SKM-1 (cell line): ENCODE measurements at regions not wholly inside any gene's neighbourhood (a gene's known extent, or its start where the extent isn't known, plus 50 kb on each side); places are given as distances from the start of the nearest gene placed in this dataset.
"Not testable (repeated sequence)": the region's sequence is repeated elsewhere in the genome, so short reads cannot be mapped to it uniquely, and the experiment has no call there.

ENCODE experiments used
- DNase-seq: peaks from one replicate; lab custom pipeline; 2025; ENCODE audit not compliant: unreplicated experiment; lab: John Stamatoyannopoulos, UW

GRCh38 chr5:93226202-93226735 lies 354.8 kb downstream of the NR2F1-AS1 start:
- no peak for DNase-seq

- no peak for DNase-seq
These were observed 355.3 kb downstream of the NR2F1-AS1 start for GRCh38 chr5:93225748-93226147.

GRCh38 chr5:93224624-93225023 lies 356.4 kb downstream of the NR2F1-AS1 start:
- DNase-seq, result no peak

GRCh38 chr5:93221773-93222172 lies 359.2 kb downstream of the NR2F1-AS1 start:
- no peak for DNase-seq

GRCh38 chr5:93220431-93220830 lies 360.6 kb downstream of the NR2F1-AS1 start:
- DNase-seq, result no peak

GRCh38 chr5:93219641-93220145 lies 361.3 kb downstream of the NR2F1-AS1 start:
- DNase-seq, result no peak

- not testable (repeated sequence) for DNase-seq
These were observed 367.8 kb downstream of the NR2F1-AS1 start for GRCh38 chr5:93213111-93213794.

GRCh38 chr5:93209476-93209875 lies 371.5 kb downstream of the NR2F1-AS1 start:
- DNase-seq, result no peak

- DNase-seq, result no peak
These were observed 372.8 kb downstream of the NR2F1-AS1 start for GRCh38 chr5:93208141-93208751.

GRCh38 chr5:93206203-93206602 lies 374.8 kb downstream of the NR2F1-AS1 start:
- DNase-seq, result no peak

- DNase-seq, result no peak
These were observed 380.0 kb downstream of the NR2F1-AS1 start for GRCh38 chr5:93201061-93201460.

GRCh38 chr5:93196986-93197385 lies 384.0 kb downstream of the NR2F1-AS1 start:
- DNase-seq, result no peak

- DNase-seq, result no peak
These were observed 387.3 kb downstream of the NR2F1-AS1 start for GRCh38 chr5:93193431-93194347.

GRCh38 chr5:93192683-93193082 lies 388.3 kb downstream of the NR2F1-AS1 start:
- DNase-seq, result no peak

GRCh38 chr5:93192087-93192486 lies 388.9 kb downstream of the NR2F1-AS1 start:
- DNase-seq, result no peak

- no peak for DNase-seq
These were observed 389.8 kb downstream of the NR2F1-AS1 start for GRCh38 chr5:93191035-93191817.

GRCh38 chr5:93189707-93190120 lies 391.3 kb downstream of the NR2F1-AS1 start:
- DNase-seq, result no peak

GRCh38 chr5:93188876-93189485 lies 392.0 kb downstream of the NR2F1-AS1 start:
- no peak for DNase-seq

GRCh38 chr5:93186076-93186682 lies 394.8 kb downstream of the NR2F1-AS1 start:
- no peak for DNase-seq

- no peak for DNase-seq
These were observed 397.0 kb downstream of the NR2F1-AS1 start for GRCh38 chr5:93184041-93184440.
